Fibroblast of villous mesenchyme (primary cell): ENCODE measurements at regions not wholly inside any gene's neighbourhood (a gene's known extent, or its start where the extent isn't known, plus 50 kb on each side); places are given as distances from the start of the nearest gene placed in this dataset.
"Not testable (repeated sequence)": the region's sequence is repeated elsewhere in the genome, so short reads cannot be mapped to it uniquely, and the experiment has no call there.

ENCODE experiments used
- DNase-seq: peaks from one replicate; pipeline ENCODE4 v3.0.0-alpha.2; 2010; ENCODE audit warnings: low read depth
- H3K4me3 ChIP-seq: 2 replicates; pipeline ENCODE4 v1.5.1; 2011; ENCODE audit warnings: low read depth, mild to moderate bottlenecking, low read length
- TF ChIP-seq, protein P1 (sequence below): IDR thresholded peaks from 2 replicates; pipeline ENCODE4 v1.5.1; 2012; ENCODE audit warnings: low read depth, mild to moderate bottlenecking, low read length; ENCODE audit not compliant: insufficient read depth

DNA sequence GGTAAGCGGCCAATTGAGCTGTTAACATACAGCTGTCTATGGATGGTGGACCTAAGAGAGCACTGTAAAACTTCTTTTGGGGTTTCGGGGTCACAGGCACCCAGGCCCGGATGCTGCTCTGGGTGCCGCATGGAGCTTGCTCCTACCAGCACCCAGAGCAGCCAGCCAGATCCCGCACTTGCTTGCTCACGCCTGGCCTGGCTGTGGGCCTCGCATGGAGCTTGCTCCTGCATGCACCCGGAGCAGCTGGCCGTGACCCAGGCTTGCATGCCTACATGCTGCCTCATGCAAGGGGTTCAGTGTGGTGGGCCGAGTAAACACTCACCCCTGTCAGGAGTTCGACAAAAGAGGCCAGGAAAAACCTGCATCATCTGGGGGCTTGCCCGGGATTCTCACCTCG is 896.9 kb downstream of the SORCS1 start:
- TF ChIP-seq, protein P1, sequence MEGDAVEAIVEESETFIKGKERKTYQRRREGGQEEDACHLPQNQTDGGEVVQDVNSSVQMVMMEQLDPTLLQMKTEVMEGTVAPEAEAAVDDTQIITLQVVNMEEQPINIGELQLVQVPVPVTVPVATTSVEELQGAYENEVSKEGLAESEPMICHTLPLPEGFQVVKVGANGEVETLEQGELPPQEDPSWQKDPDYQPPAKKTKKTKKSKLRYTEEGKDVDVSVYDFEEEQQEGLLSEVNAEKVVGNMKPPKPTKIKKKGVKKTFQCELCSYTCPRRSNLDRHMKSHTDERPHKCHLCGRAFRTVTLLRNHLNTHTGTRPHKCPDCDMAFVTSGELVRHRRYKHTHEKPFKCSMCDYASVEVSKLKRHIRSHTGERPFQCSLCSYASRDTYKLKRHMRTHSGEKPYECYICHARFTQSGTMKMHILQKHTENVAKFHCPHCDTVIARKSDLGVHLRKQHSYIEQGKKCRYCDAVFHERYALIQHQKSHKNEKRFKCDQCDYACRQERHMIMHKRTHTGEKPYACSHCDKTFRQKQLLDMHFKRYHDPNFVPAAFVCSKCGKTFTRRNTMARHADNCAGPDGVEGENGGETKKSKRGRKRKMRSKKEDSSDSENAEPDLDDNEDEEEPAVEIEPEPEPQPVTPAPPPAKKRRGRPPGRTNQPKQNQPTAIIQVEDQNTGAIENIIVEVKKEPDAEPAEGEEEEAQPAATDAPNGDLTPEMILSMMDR, result no peak
- H3K4me3 ChIP-seq, result no peak overlapping the region
- no peak for DNase-seq

DNA sequence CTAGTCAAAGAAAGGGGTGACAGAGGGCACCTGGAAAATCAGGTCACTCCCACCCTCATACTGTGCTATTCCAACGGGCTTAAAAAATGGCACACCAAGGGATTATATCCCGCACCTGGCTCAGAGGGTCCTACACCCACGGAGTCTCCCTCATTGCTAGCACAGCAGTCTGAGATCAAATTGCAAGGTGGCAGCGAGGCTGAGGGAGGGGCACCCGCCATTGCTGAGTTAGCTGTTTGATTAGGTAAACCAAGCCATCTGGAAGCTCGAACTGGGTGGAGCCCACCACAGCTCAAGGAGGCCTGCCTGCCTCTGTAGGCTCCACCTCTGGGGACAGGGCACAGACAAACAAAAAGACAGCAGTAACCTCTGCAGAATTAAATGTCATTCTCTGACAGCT is 907.1 kb downstream of the SORCS1 start:
- H3K4me3 ChIP-seq, DNase-seq: not testable (repeated sequence)

DNA sequence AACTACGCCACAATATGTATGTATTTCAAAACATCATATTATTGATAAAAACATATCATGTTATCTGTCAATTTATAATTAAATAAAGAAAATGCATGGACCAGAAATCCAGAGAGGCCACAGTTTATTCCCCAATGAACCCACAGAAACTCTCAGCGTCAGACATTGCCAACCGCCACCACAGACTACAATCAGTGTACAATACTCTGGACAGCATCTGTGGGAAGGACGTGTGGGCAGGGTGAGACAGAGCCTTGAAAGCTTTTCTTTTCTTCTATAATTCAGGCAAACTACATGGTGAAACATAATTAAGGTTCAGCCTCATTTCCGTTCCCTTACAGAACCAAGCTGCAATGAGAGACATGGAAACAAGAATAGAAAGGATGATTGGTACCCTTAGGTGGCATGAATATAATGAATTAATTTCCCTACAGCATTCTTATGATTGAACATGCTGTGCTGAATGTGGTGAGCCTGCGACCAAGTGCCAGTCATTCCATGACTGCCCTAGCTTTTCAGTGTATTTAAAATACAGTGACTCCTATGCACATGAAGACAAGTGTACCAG is 909.3 kb downstream of the SORCS1 start:
- no peak for DNase-seq
- no peak overlapping the region for H3K4me3 ChIP-seq

DNA sequence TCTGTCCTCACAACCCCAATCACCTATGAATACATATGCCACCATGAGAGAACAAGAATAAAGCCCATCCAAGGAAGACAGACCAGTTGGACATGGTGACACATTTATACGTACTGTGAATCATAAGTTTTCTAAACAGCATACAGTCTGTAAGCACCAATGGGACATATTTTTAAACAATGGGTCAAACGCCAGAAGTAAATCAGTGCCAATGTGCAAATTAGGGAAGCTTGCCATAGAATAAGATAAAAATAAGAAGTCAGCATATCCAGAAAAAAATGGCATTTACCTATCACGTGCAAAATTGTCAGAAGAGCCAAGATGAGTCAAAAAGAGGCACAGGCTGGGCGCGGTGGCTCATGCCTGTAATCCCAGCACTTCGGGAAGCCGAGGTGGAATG is 910.4 kb downstream of the SORCS1 start:
- H3K4me3 ChIP-seq, result no peak overlapping the region
- no peak for DNase-seq
- TF ChIP-seq, protein P1, result no peak

More for the DNA sequence above, 909.3 kb downstream of the SORCS1 start:
- TF ChIP-seq, protein P1, result no peak

DNA sequence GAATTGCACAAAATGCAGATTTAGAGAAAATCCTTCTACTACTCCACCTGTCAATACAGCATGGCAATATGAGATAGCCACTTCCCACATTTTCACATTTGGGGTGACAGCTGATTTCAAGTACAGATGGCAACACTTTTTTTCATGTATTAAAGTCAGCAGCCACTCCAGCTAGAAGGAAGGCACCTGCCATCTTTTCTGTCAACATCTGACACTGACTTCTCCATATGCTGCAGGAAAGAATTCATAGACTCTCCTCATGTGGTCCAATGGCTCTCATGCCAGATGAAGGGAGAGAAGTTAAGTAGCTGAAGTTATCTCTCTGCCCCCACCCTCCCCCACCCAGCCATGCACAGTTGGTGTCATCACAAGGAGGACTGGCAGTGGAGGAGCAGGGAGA is 912.0 kb downstream of the SORCS1 start:
- no peak overlapping the region for H3K4me3 ChIP-seq
- no peak for DNase-seq
- TF ChIP-seq, protein P1, result no peak

DNA sequence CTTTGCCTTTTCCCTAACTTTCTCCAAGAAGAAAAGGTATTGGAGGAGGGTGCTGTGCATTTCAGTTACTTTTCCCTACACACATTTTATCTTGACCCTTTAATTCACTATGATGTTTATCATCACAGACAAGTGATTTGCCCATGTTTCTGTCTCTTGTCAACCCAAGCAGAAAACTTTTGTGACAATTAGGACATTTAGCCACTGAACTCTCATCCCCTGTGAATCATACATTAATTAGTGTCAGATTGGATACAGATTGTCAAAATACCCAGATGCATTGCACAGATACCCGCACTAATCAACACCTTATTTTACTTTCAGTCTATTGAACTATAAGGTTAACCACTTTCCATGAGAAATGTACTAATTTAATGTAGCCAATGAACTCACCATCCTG is 912.9 kb downstream of the SORCS1 start:
- no peak overlapping the region for H3K4me3 ChIP-seq
- no peak for DNase-seq
- TF ChIP-seq, protein P1, result no peak

DNA sequence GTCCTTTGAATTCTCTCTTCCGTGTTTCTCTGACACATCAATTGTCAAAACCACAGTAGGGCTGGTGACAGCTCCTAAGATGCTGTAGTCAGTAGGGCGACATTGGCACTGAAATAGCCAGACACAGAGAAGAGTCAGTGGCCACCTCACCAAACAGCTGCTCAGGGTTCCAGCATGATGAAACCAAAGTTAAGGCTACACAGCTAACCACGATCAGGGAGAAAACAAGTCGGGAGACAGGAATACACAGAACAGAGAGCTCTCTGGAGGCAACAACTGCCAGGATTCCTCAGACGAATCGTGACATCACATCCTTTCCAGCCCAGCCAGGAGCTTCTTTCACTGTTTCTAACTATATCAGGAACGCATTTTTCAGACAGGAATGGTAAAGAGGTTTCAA is 922.2 kb downstream of the SORCS1 start:
- no peak for DNase-seq

More for the DNA sequence above, 922.2 kb downstream of the SORCS1 start:
- no peak overlapping the region for H3K4me3 ChIP-seq
- TF ChIP-seq, protein P1, result no peak
